Activated T-cell treated with anti-CD3 and anti-CD28 coated beads, Interleukin-2, amount 50 U/mL, for 24 hours (primary cell): ENCODE measurements at regions not wholly inside any gene's neighbourhood (a gene's known extent, or its start where the extent isn't known, plus 50 kb on each side); places are given as distances from the start of the nearest gene placed in this dataset.

Experiments
- DNase-seq: peaks from one replicate; pipeline ENCODE4 v3.0.0-alpha.2; 2020
- H3K27ac Mint-ChIP-seq: 2 replicates; pipeline ENCODE4 v1.8.0; 2020; ENCODE audit warnings: mild to moderate bottlenecking, mixed read lengths
- H3K27me3 Mint-ChIP-seq: 2 replicates; pipeline ENCODE4 v1.8.0; 2020; ENCODE audit warnings: mixed read lengths
- H3K36me3 Mint-ChIP-seq: 2 replicates; pipeline ENCODE4 v1.8.0; 2020; ENCODE audit warnings: low read depth, mixed read lengths
- H3K4me1 Mint-ChIP-seq: 2 replicates; pipeline ENCODE4 v1.8.0; 2020; ENCODE audit warnings: low read depth, mixed read lengths
- H3K4me3 Mint-ChIP-seq: 2 replicates; pipeline ENCODE4 v1.8.0; 2020; ENCODE audit warnings: mild to moderate bottlenecking, moderate library complexity, mixed read lengths
- H3K9me3 Mint-ChIP-seq: 2 replicates; pipeline ENCODE4 v1.8.0; 2020; ENCODE audit warnings: mixed read lengths

DNA sequence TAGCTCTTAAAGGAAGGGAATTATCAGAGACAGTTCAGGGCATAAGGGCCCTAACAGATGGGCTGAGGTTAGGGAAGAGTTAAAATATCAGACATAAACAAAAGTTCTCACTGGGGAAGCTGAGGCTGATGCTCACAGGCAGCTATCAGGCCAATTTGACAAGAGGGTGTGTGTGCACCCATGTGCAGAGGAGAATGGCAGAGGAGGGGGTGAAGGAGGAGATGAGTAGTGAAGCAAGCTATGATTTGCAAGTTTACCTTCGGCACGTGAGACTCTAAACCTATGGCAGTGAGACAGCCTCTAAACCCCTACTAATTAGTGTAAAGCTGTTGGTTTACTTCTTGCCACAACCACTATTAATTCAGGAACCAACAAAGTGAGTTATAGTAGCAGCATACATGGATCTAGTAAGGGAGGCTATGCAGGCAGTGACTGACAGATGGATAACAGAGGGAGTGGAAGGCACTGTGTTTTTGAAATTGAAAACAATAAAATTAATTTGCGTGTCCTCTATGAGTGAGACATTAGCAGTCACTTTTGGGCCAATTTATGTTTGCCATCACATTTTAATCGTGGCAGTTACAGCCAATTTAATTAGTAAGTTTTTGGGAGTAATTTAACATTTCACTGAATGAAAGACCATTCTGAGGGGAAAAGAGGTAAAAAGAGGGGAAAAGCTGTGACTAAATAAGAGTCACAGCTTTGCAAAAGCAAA, 99.6 kb upstream of the HTR2A start:
- no peak for DNase-seq
- no peak overlapping the region for H3K27ac Mint-ChIP-seq
- no peaks in the 10 kb centered on the region for H3K4me1 Mint-ChIP-seq
- H3K27me3 Mint-ChIP-seq: no peaks in the 10 kb centered on the region
- H3K4me3 Mint-ChIP-seq: no peak overlapping the region
- H3K9me3 Mint-ChIP-seq: no peaks in the 10 kb centered on the region
- H3K36me3 Mint-ChIP-seq: no peaks in the 10 kb centered on the region

DNA sequence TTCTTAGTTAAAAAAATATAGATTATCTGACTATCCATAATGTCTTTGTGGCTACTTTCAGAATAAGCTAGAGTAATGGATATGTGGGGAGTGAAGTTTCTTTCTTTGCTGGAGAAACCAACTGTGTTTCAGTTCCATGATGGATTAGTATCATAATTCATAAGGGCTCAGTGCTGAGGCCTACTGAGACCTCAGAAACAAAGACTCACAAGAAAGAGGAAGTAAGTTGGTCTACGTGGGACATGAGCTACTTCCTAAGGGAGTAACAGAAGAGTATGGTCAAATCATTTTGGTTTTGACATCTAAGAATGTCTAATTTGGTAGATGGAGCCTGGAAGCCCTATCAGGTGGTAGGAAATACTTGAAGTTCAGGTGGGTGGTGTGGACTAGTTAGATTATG, 99.0 kb upstream of the HTR2A start:
- Mint-ChIP-seq H3K27me3 (no peaks in the 10 kb centered on the region), H3K36me3 (no peaks in the 10 kb centered on the region), H3K27ac (no peak overlapping the region), H3K4me3 (no peak overlapping the region), H3K9me3 (no peaks in the 10 kb centered on the region), H3K4me1 (no peaks in the 10 kb centered on the region)
- no peak for DNase-seq

DNA sequence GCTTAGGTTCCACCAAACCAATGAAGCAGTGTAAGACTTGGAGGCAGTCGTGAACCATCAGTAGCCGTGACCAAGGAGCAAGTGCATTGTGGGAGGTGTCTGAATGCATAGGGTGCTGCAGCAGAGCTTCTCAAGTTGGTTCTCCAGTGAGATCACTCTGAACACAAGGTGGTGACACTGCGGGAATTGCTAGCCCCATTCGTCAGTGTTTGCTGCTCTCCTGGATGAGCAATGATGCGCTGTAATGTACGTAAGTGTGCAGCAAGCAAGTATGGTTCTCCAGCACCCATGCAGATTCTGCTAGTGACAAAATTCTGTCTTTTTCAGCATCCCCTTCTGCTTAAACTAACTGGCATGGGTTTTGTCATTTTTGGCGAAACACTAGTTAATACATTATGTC, 97.6 kb upstream of the HTR2A start:
- Mint-ChIP-seq H3K9me3 (no peaks in the 10 kb centered on the region), H3K27ac (no peak overlapping the region), H3K4me3 (no peak overlapping the region), H3K36me3 (no peaks in the 10 kb centered on the region), H3K4me1 (no peaks in the 10 kb centered on the region), H3K27me3 (peaks cover 4% of the 10 kb centered on the region)
- DNase-seq: no peak

DNA sequence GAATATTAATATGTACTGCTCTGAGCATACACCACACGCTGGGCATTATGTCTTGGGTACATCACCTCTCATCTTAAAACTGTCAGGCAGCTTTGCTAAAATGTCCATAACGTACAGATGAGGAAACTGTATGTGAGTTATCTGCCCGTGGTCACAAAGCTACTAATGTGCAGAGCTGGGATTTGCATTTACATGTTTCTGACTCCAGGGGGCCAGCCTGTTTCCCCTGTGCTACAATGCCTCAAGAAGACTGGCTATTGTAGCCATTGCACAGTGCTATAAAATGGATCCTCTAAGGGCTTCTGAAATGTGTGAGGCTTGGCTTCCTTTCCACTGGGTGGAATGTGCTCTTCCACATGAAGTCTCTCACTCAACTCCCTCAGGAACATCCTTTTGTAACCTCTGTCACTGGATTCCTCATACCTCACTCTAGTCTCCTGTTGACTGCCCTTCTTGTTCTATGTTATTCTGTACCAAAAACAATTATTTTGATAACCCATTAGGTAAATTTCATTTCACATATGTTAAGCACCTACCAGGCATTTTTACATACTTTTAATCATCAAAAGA, 95.6 kb upstream of the HTR2A start:
- H3K27me3 Mint-ChIP-seq: peaks cover 11% of the 10 kb centered on the region
- DNase-seq: no peak
- no peak overlapping the region for H3K4me3 Mint-ChIP-seq
- no peaks in the 10 kb centered on the region for H3K4me1 Mint-ChIP-seq
- no peaks in the 10 kb centered on the region for H3K9me3 Mint-ChIP-seq
- no peak overlapping the region for H3K27ac Mint-ChIP-seq
- no peaks in the 10 kb centered on the region for H3K36me3 Mint-ChIP-seq

DNA sequence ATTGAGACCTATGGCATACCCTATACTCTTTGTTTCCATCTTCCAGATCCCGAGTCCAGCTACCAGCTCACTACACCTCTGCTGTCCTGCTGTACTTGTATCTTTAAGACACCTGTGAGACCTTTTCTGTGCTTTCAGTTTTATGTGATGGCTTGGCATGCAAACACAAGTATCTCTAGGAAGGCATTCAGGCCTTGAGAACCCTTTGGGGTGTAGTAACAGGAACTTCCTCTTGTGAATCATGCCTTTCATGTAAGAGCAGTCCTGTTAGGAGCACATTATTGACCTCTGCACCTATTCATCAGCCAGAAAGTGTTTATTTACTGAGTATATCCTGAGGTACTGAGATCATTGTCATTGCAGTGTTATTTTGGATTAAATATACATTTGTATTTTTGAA, 87.0 kb upstream of the HTR2A start:
- peaks cover 7% of the 10 kb centered on the region for H3K27me3 Mint-ChIP-seq
- H3K4me3 Mint-ChIP-seq: no peak overlapping the region
- H3K9me3 Mint-ChIP-seq: no peaks in the 10 kb centered on the region
- DNase-seq: no peak
- H3K4me1 Mint-ChIP-seq: peaks cover 10% of the 10 kb centered on the region
- H3K27ac Mint-ChIP-seq: no peak overlapping the region
- H3K36me3 Mint-ChIP-seq: no peaks in the 10 kb centered on the region

DNA sequence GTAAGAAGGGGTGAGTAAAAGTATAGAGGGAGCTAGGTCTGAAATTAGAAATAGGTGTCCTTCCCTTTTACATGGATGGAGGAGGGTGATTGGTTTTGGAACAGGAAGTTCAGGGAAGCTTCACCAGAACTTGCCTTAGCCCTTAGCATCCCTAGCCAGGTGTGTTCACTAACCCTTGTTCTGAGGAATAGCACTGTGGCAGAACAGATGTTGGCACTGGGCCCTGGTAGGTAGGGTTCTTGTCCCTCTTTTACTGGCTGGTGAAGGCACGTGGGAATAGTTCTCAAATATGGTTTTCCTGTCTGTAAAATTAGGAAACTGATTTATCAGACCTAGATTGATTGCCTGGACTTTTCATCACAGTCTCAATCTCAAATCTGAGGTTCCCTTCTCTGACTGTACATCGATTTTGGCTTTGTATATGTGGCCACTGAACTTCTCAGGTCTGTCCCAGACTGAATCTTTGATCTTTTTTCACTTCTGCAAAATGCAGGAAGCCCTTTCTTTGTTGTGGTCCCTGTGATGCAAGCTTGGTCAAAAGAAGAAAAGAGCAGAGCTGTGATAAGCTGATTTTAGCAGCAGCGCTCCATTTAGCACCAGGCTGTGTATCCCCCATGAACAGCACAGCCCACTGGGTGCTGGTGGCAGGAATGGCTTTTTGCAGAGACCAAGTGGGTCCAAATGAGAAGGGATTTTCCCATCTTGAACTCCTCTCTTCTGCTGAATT, 86.2 kb upstream of the HTR2A start:
- DNase-seq: no peak
- H3K4me1 Mint-ChIP-seq: peaks cover 10% of the 10 kb centered on the region
- H3K27me3 Mint-ChIP-seq: peaks cover under 1% of the 10 kb centered on the region
- H3K36me3 Mint-ChIP-seq: no peaks in the 10 kb centered on the region
- no peak overlapping the region for H3K4me3 Mint-ChIP-seq
- no peaks in the 10 kb centered on the region for H3K9me3 Mint-ChIP-seq
- H3K27ac Mint-ChIP-seq: no peak overlapping the region

DNA sequence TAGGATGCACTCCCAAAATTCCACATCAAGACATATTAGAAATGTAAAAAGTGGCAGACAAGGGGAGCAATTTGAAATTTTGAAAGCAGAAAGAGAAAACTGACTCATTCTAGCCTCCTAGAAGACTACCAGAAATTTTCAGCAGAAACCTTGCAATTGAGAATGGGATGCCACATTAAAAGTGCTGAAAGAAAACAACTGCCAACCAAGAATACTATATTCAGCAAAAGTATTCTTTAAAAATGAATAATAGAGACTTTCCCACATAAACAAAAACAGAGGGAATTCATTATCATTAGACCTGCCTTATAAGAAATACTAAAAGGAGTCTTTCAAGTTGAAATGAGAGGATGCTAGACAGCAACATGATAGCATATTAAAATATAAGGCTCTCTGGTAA, 78.3 kb upstream of the HTR2A start:
- no peak overlapping the region for H3K27ac Mint-ChIP-seq
- peaks cover 7% of the 10 kb centered on the region for H3K27me3 Mint-ChIP-seq
- H3K4me1 Mint-ChIP-seq: no peaks in the 10 kb centered on the region
- no peaks in the 10 kb centered on the region for H3K36me3 Mint-ChIP-seq
- DNase-seq: no peak
- H3K4me3 Mint-ChIP-seq: no peak overlapping the region
- H3K9me3 Mint-ChIP-seq: peaks cover 13% of the 10 kb centered on the region

DNA sequence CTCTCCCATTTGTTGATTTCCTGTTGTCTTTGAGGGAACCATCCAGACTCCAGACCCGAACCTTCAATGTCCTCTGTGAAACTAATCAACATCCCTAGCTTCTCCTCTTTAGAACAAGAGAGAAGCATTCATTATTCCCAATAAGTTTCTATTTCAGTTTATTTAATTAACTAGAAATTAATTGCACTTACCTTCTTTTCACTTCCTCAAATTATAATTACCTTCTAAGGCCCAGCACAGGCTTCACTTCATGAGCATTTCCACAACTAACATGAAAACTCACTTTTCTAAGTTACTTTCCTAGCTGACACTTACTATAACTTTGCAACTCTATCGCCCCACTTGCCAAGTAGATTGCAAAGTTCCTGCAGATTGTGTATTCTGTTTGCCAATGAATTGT, 71.6 kb upstream of the HTR2A start:
- Mint-ChIP-seq H3K36me3 (no peaks in the 10 kb centered on the region), H3K4me3 (no peak overlapping the region), H3K4me1 (no peaks in the 10 kb centered on the region), H3K27me3 (peaks cover 4% of the 10 kb centered on the region), H3K27ac (no peak overlapping the region), H3K9me3 (peaks cover 2% of the 10 kb centered on the region)
- DNase-seq: no peak

DNA sequence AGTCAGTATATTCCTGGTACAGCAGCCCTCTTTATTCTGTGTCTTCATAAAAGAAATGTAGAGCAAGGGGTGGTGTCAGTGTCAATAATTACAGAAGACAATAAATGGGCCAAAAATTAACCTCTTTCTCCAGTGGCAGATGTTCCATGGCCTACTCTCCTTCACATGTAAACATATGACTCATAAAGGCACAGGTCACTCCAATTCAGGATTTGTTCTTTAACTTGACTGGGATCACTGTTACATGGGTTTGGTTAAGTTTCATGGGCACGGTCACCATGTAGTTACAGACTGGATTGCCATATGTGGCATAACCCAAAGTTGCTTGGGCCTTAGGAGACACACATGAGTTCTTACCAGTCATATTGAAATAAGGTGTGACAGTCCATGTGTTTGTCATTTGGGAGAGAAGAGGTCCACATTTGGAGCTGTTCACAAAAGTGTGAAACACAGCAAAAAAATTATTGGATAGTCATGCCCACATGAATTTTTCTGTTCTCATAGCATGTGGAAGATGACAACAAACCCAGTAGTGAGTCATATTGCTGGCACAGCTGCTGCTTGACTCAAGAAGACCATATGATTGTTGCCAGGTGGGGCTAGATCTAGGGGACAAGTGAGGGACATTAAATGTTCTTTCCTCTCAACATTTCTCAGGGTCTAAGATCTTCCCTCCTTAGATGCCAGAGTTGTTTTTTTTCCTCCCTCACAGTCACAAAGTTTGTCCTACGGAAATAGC, 68.1 kb upstream of the HTR2A start:
- H3K27ac Mint-ChIP-seq: no peak overlapping the region
- H3K4me3 Mint-ChIP-seq: no peak overlapping the region
- peaks cover 2% of the 10 kb centered on the region for H3K27me3 Mint-ChIP-seq
- no peaks in the 10 kb centered on the region for H3K9me3 Mint-ChIP-seq
- DNase-seq: no peak
- peaks cover 2% of the 10 kb centered on the region for H3K4me1 Mint-ChIP-seq
- H3K36me3 Mint-ChIP-seq: no peaks in the 10 kb centered on the region

DNA sequence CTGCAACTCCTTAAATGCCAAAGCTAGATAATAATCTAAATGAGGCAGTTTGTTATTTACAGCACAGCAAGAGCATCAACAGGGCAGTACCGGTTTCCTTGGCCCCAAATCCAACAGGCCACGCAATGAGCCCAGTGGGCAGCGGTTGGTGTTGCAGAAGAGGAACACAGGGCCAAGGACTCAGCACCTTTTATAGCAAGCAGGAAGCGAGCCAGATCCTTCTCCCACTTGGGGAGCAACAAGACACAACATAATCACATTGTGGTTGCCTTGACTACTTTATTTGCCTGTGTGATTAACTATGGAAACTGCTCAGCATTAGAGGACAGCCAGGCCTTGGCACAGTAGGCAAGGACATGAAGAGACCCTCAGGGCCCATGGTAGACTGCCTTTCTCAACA, 67.1 kb upstream of the HTR2A start:
- H3K27me3 Mint-ChIP-seq: peaks cover 7% of the 10 kb centered on the region
- H3K36me3 Mint-ChIP-seq: no peaks in the 10 kb centered on the region
- no peaks in the 10 kb centered on the region for H3K9me3 Mint-ChIP-seq
- H3K4me3 Mint-ChIP-seq: no peak overlapping the region
- peaks cover 2% of the 10 kb centered on the region for H3K4me1 Mint-ChIP-seq
- no peak overlapping the region for H3K27ac Mint-ChIP-seq
- DNase-seq: no peak

DNA sequence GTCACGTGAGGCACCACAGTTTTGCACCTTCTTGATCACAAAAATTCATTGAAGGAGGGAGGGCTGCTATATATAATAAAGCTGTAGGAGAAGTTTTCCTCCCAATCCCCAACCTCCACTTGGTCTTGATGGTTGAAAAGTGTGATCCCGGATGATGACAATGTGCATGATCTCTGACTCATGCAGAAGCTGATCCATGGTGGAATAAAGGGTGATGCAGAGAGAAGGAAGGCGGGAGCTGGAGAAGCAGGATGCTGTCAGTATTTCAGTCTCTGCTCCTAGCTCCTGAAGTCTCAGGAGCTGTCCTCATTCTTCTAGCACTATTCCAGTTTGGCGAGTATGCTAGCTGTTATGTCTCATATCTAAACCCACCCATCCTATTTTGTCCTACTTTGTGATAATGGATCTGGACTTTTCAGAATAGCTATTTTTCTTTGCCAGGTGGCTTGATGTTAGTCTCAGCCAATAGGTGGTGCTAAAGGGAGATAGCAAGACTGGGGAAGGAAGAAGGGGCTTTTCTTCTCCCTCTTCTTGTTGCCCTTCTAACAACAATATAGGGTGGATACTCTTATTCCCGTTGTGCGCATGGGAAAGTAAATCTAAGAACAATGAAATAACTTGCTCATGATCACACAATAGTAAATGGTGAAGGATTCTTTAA, 65.6 kb upstream of the HTR2A start:
- peaks cover 14% of the 10 kb centered on the region for H3K27me3 Mint-ChIP-seq
- no peak overlapping the region for H3K27ac Mint-ChIP-seq
- no peak overlapping the region for H3K4me3 Mint-ChIP-seq
- peaks cover 2% of the 10 kb centered on the region for H3K4me1 Mint-ChIP-seq
- DNase-seq: no peak
- H3K9me3 Mint-ChIP-seq: no peaks in the 10 kb centered on the region
- H3K36me3 Mint-ChIP-seq: no peaks in the 10 kb centered on the region

DNA sequence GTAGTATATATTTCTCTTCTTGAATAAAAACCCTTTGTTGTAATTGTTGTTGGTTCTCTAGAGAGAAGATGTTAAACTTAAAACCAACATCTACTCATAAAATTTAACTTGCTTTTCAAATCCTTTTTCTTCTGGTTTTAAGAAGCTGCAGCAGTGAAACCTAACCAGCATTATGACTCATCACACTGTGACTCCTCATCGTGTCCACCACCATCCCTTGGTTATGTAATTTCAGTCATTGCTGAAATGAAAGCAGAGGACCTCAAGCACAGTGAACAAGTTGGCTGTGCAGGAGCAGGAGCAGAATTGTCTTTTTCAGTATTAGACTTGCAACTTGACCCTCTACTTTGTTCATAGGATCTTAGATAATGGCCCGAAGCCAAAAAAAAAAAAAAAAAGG, 64.9 kb upstream of the HTR2A start:
- Mint-ChIP-seq H3K27me3 (peaks cover 14% of the 10 kb centered on the region), H3K9me3 (no peaks in the 10 kb centered on the region), H3K27ac (no peak overlapping the region), H3K4me1 (peaks cover 2% of the 10 kb centered on the region), H3K4me3 (no peak overlapping the region), H3K36me3 (no peaks in the 10 kb centered on the region)
- DNase-seq: no peak

DNA sequence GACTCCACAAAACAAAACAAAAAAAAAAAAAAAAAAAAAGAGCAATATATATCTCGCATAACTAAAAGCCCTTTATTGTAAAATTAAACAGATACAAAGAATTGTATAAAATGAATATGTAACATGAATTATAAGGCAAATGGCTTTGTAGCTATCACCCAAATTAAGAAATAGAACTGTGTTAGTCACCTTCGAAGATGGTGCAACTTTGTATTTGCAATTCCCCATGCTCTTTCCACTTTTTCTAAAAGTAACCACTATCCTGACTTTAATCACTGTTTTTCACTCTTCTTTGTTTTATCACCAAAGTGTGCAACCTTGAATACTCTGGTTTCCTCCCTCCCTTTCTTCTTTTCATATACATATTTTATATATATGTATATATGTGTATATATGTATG, 57.1 kb upstream of the HTR2A start:
- no peaks in the 10 kb centered on the region for H3K9me3 Mint-ChIP-seq
- H3K4me3 Mint-ChIP-seq: no peak overlapping the region
- DNase-seq: no peak
- H3K27me3 Mint-ChIP-seq: peaks cover 7% of the 10 kb centered on the region
- H3K27ac Mint-ChIP-seq: no peak overlapping the region
- no peaks in the 10 kb centered on the region for H3K36me3 Mint-ChIP-seq
- H3K4me1 Mint-ChIP-seq: no peaks in the 10 kb centered on the region

DNA sequence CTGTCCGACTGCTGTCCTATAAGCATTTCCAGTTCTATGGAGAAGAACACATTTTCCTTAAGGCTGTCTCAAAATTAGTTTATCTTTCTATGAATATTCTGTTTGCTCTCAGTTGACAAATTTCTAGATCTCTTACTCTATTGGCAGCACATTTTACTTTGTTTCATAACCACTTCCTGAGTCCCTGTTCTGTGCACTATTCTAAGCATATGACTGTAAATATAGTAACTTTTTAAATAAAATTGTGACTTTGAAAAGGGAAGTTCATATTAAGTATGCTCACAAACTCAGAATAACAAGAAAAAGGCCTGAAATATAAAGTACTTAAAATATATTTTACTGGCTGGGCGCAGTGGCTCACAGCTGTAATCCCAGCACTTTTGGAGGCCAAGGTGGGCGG, 56.5 kb upstream of the HTR2A start:
- Mint-ChIP-seq H3K27ac (no peak overlapping the region), H3K4me1 (no peaks in the 10 kb centered on the region), H3K9me3 (no peaks in the 10 kb centered on the region), H3K36me3 (no peaks in the 10 kb centered on the region), H3K27me3 (peaks cover 4% of the 10 kb centered on the region), H3K4me3 (no peak overlapping the region)
- DNase-seq: no peak
